ENCODE measurements at regions not wholly inside any gene's neighbourhood (a gene's known extent, or its start where the extent isn't known, plus 50 kb on each side); places are given as distances from the start of the nearest gene placed in this dataset.

DNA sequence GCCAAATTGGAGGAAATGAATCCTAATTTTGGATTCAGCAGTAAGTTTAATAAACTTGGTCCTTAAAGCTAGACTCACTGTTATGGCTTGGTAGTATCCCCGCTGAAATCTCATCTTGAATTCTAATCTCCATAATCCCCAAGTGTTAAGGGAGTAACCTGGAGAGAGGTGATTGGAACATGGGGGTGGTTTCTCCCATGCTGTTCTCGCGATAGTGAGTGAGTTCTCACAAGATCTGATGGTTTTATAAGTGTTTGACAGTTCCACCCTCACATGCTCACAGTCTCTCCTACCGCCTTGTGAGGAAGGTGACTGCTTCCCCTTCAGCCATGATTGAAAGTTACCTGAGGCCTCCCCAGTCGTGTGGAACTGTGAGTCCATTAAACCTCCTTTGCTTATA lies 824.5 kb upstream of the WWC1 start:
- BruUV-seq (replicated peaks): no TSS peak
- Histone ChIP-seq H3K27ac (ENCODE audit: low read depth, low read length, poor library complexity, severe bottlenecking) (no peak overlapping the region), H3K36me3 (ENCODE audit: insufficient read depth, low read length) (no peaks in the 10 kb centered on the region), H2AFZ (ENCODE audit: low read length) (no peak overlapping the region), H3K9me3 (ENCODE audit: low read length) (no peaks in the 10 kb centered on the region), H3K79me2 (ENCODE audit: insufficient read depth, low read depth, low read length) (no peaks in the 10 kb centered on the region), H3K4me1 (ENCODE audit: insufficient read depth, low read length, poor library complexity, severe bottlenecking) (no peaks in the 10 kb centered on the region), H4K20me1 (ENCODE audit: insufficient read depth, low read length) (no peaks in the 10 kb centered on the region), H3K4me3 (ENCODE audit: low read depth, low read length, poor library complexity, severe bottlenecking) (no peak overlapping the region), H3K9me2 (ENCODE audit: insufficient read depth, low read length) (no peaks in the 10 kb centered on the region), H3K4me2 (ENCODE audit: low read length) (no peak overlapping the region)
- intact Hi-C loops (cut with micrococcal nuclease; ENCODE audit: unreplicated experiment): no loop called here
- CTCF ChIA-PET (ENCODE audit: unreplicated experiment): no interaction called here
- DNase-seq (ENCODE audit: low spot score): no peak
- POLR2A ChIA-PET: no interaction called here
- TF ChIP-seq, protein P1, sequence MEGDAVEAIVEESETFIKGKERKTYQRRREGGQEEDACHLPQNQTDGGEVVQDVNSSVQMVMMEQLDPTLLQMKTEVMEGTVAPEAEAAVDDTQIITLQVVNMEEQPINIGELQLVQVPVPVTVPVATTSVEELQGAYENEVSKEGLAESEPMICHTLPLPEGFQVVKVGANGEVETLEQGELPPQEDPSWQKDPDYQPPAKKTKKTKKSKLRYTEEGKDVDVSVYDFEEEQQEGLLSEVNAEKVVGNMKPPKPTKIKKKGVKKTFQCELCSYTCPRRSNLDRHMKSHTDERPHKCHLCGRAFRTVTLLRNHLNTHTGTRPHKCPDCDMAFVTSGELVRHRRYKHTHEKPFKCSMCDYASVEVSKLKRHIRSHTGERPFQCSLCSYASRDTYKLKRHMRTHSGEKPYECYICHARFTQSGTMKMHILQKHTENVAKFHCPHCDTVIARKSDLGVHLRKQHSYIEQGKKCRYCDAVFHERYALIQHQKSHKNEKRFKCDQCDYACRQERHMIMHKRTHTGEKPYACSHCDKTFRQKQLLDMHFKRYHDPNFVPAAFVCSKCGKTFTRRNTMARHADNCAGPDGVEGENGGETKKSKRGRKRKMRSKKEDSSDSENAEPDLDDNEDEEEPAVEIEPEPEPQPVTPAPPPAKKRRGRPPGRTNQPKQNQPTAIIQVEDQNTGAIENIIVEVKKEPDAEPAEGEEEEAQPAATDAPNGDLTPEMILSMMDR (conservative IDR thresholded peaks at IDR 0.05; ENCODE audit: low read length): no peak
- no peak for TF ChIP-seq EZH2phosphoT487 (IDR thresholded peaks at IDR 0.05; ENCODE audit: borderline replicate concordance, low read depth, low read length)

DNA sequence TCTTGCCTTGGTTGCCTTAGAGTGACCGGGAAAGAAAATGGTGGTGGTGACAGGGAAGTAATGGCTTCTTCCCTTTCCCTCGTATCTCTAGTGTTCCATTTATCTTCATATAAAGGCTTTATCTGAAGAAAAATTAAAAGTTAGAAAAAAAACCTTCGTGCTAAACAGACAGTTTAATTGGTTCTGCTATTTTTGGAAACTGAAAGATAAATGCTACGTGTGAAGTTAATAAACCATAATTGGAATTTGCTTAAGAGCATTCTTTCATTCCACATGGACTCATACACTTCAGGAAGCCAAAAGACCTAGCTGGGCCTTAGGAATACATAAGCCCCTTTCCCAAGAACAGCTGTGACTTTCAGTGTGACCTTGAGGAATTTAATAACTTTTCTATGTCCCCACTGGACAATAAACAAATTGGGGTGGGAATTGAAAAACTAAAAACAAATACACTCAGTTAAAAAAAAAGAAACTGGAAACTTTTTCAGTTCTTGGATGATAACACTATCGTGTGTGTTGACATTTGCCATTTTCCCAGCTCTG lies 818.8 kb upstream of the WWC1 start:
- intact Hi-C loops (cut with micrococcal nuclease; ENCODE audit: unreplicated experiment): no loop called here
- H3K4me1 ChIP-seq (ENCODE audit: insufficient read depth, low read length, poor library complexity, severe bottlenecking): no peaks in the 10 kb centered on the region
- BruUV-seq (replicated peaks): no TSS peak

GRCh38 chr5:167478188-167478587 lies 813.3 kb upstream of the WWC1 start:
- intact Hi-C loops (cut with micrococcal nuclease; ENCODE audit: unreplicated experiment): no loop called here
- Histone ChIP-seq H2AFZ (ENCODE audit: low read length) (no peak overlapping the region), H3K36me3 (ENCODE audit: insufficient read depth, low read length) (no peaks in the 10 kb centered on the region), H3K79me2 (ENCODE audit: insufficient read depth, low read depth, low read length) (no peaks in the 10 kb centered on the region), H3K9me3 (ENCODE audit: low read length) (no peaks in the 10 kb centered on the region), H3K4me1 (ENCODE audit: insufficient read depth, low read length, poor library complexity, severe bottlenecking) (no peaks in the 10 kb centered on the region), H4K20me1 (ENCODE audit: insufficient read depth, low read length) (no peaks in the 10 kb centered on the region), H3K4me2 (ENCODE audit: low read length) (no peak overlapping the region), H3K9me2 (ENCODE audit: insufficient read depth, low read length) (no peaks in the 10 kb centered on the region), H3K4me3 (ENCODE audit: low read depth, low read length, poor library complexity, severe bottlenecking) (no peak overlapping the region), H3K27ac (ENCODE audit: low read depth, low read length, poor library complexity, severe bottlenecking) (no peak overlapping the region)
- CTCF ChIA-PET (ENCODE audit: unreplicated experiment): no interaction called here
- no peak for DNase-seq (ENCODE audit: low spot score)
- TF ChIP-seq, protein P1 (conservative IDR thresholded peaks at IDR 0.05; ENCODE audit: low read length): no peak
- no peak for TF ChIP-seq EZH2phosphoT487 (IDR thresholded peaks at IDR 0.05; ENCODE audit: borderline replicate concordance, low read depth, low read length)
- BruUV-seq (replicated peaks): no TSS peak
- POLR2A ChIA-PET: no interaction called here

More for the DNA sequence above, 818.8 kb upstream of the WWC1 start:
- no peaks in the 10 kb centered on the region for H4K20me1 ChIP-seq (ENCODE audit: insufficient read depth, low read length)
- DNase-seq (ENCODE audit: low spot score): no peak
- no peaks in the 10 kb centered on the region for H3K9me3 ChIP-seq (ENCODE audit: low read length)
- POLR2A ChIA-PET: no interaction called here
- no peaks in the 10 kb centered on the region for H3K36me3 ChIP-seq (ENCODE audit: insufficient read depth, low read length)
- H2AFZ ChIP-seq (ENCODE audit: low read length): no peak overlapping the region
- no peaks in the 10 kb centered on the region for H3K9me2 ChIP-seq (ENCODE audit: insufficient read depth, low read length)
- no peak overlapping the region for H3K27ac ChIP-seq (ENCODE audit: low read depth, low read length, poor library complexity, severe bottlenecking)
- H3K4me3 ChIP-seq (ENCODE audit: low read depth, low read length, poor library complexity, severe bottlenecking): no peak overlapping the region
- TF ChIP-seq EZH2phosphoT487 (IDR thresholded peaks at IDR 0.05; ENCODE audit: borderline replicate concordance, low read depth, low read length): no peak
- TF ChIP-seq, protein P1 (conservative IDR thresholded peaks at IDR 0.05; ENCODE audit: low read length): no peak
- CTCF ChIA-PET (ENCODE audit: unreplicated experiment): no interaction called here
- no peaks in the 10 kb centered on the region for H3K79me2 ChIP-seq (ENCODE audit: insufficient read depth, low read depth, low read length)
- H3K4me2 ChIP-seq (ENCODE audit: low read length): no peak overlapping the region
